ENCODE measurements at regions not wholly inside any gene's neighbourhood (a gene's known extent, or its start where the extent isn't known, plus 50 kb on each side); places are given as distances from the start of the nearest gene placed in this dataset.

DNA sequence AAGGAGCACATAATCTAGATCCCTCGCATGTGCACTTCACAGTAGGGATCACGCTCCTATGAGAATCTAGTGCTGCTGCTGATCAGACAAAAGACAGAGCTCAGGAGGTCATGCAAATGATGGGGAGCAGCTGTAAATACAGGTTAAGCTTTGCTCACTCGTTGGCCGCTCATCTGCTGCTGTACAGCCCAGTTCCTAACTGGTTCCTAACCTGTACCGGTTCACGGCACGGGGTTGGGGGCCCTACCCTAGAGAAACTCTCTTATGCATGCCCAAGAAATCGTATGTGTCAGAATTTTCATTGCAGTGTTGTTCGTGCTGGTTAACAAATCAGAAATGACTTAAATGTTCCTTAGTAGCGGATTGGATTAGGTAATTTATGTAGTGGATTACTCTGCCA, 116.1 kb downstream of the CDH26 start:
- Mint-ChIP-seq H3K4me3 (no peak overlapping the region), H3K27me3 (no peaks in the 10 kb centered on the region), H3K9me3 (no peaks in the 10 kb centered on the region), H3K36me3 (ENCODE audit: low read depth) (no peaks in the 10 kb centered on the region), H3K4me1 (ENCODE audit: low read depth) (peaks cover 6% of the 10 kb centered on the region), H3K27ac (no peak overlapping the region)
- Histone ChIP-seq H3K9me3 (ENCODE audit: control insufficient read depth in 1 of 2, insufficient read depth in 1 of 2, low read length in 2 of 2) (no peaks in the 10 kb centered on the region), H3K36me3 (ENCODE audit: insufficient read depth, low read length) (no peaks in the 10 kb centered on the region), H3K27me3 (ENCODE audit: control insufficient read depth in 1 of 2, insufficient read depth in 2 of 2, low read length in 2 of 2) (no peaks in the 10 kb centered on the region), H3K27ac (ENCODE audit: low read depth in 1 of 2, low read length in 2 of 2) (no peak overlapping the region), H3K4me1 (ENCODE audit: insufficient read depth, low read length) (no peaks in the 10 kb centered on the region), H3K4me3 (ENCODE audit: low read length) (no peak overlapping the region)
- no peak for ATAC-seq (ENCODE audit: poor library complexity)
- no peak for DNase-seq
- CTCF ChIA-PET: no interaction called here
- POLR2A ChIA-PET: no interaction called here
- TF ChIP-seq, protein P1, sequence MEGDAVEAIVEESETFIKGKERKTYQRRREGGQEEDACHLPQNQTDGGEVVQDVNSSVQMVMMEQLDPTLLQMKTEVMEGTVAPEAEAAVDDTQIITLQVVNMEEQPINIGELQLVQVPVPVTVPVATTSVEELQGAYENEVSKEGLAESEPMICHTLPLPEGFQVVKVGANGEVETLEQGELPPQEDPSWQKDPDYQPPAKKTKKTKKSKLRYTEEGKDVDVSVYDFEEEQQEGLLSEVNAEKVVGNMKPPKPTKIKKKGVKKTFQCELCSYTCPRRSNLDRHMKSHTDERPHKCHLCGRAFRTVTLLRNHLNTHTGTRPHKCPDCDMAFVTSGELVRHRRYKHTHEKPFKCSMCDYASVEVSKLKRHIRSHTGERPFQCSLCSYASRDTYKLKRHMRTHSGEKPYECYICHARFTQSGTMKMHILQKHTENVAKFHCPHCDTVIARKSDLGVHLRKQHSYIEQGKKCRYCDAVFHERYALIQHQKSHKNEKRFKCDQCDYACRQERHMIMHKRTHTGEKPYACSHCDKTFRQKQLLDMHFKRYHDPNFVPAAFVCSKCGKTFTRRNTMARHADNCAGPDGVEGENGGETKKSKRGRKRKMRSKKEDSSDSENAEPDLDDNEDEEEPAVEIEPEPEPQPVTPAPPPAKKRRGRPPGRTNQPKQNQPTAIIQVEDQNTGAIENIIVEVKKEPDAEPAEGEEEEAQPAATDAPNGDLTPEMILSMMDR (IDR thresholded peaks at IDR 0.05): no peak
- intact Hi-C loops (cut with DNase I, micrococcal nuclease): no loop called here

GRCh38 chr20:60078351-60079250, 120.4 kb downstream of the CDH26 start:
- Mint-ChIP-seq H3K27me3 (no peaks in the 10 kb centered on the region), H3K4me1 (ENCODE audit: low read depth) (peaks cover 6% of the 10 kb centered on the region), H3K27ac (no peak overlapping the region), H3K36me3 (ENCODE audit: low read depth) (no peaks in the 10 kb centered on the region), H3K9me3 (no peaks in the 10 kb centered on the region), H3K4me3 (no peak overlapping the region)
- H3K27me3 ChIP-seq (ENCODE audit: control insufficient read depth in 1 of 2, insufficient read depth in 2 of 2, low read length in 2 of 2): no peaks in the 10 kb centered on the region
- H3K9me3 ChIP-seq (ENCODE audit: control insufficient read depth in 1 of 2, insufficient read depth in 1 of 2, low read length in 2 of 2): peaks cover 0 to 3% of the 10 kb centered on the region in 2 experiments
- DNase-seq: no peak
- CTCF ChIA-PET: no interaction called here
- H3K4me1 ChIP-seq (ENCODE audit: insufficient read depth, low read length): no peaks in the 10 kb centered on the region
- no peak overlapping the region for H3K27ac ChIP-seq (ENCODE audit: low read depth in 1 of 2, low read length in 2 of 2)
- POLR2A ChIA-PET: no interaction called here
- no peak for ATAC-seq (ENCODE audit: poor library complexity)
- no peak overlapping the region for H3K4me3 ChIP-seq (ENCODE audit: low read length)
- no peaks in the 10 kb centered on the region for H3K36me3 ChIP-seq (ENCODE audit: insufficient read depth, low read length)
- TF ChIP-seq, protein P1 (IDR thresholded peaks at IDR 0.05): no peak
- intact Hi-C loops (cut with DNase I, micrococcal nuclease): no loop called here

DNA sequence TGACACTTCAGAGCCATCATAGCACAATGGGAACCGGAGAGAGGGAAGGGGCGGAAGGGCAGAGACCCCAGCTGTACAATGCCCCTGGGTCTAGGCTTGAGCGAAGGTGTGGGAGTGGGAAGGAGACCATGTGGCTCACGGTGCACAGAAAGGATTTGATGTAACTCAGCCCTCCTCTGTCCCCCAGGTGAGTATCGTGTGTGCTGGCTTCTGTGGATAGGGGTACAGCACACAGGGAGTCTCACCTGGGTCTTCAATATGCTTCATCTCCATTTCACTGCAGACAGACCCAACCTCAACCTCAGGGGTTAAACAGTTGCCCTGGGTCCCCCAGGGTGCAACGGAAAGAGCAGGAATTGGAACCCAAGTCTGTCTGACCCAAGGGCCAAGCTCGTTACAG, 122.2 kb downstream of the CDH26 start:
- ATAC-seq (ENCODE audit: poor library complexity) (no peak), DNase-seq (no peak)
- Mint-ChIP-seq H3K4me1 (ENCODE audit: low read depth) (no peaks in the 10 kb centered on the region), H3K27ac (no peak overlapping the region), H3K36me3 (ENCODE audit: low read depth) (no peaks in the 10 kb centered on the region), H3K9me3 (no peaks in the 10 kb centered on the region), H3K4me3 (no peak overlapping the region), H3K27me3 (peaks cover 1% of the 10 kb centered on the region)
- CTCF ChIA-PET: no interaction called here
- peaks cover 0 to 3% of the 10 kb centered on the region in 2 experiments for H3K9me3 ChIP-seq (ENCODE audit: control insufficient read depth in 1 of 2, insufficient read depth in 1 of 2, low read length in 2 of 2)
- intact Hi-C loops (cut with DNase I, micrococcal nuclease): no loop called here
- H3K27me3 ChIP-seq (ENCODE audit: control insufficient read depth in 1 of 2, insufficient read depth in 2 of 2, low read length in 2 of 2): peaks cover 0 to under 1% of the 10 kb centered on the region in 2 experiments
- POLR2A ChIA-PET: no interaction called here
- H3K27ac ChIP-seq (ENCODE audit: low read depth in 1 of 2, low read length in 2 of 2): no peak overlapping the region
- H3K4me3 ChIP-seq (ENCODE audit: low read length): no peak overlapping the region
- TF ChIP-seq, protein P1 (IDR thresholded peaks at IDR 0.05): no peak
- no peaks in the 10 kb centered on the region for H3K36me3 ChIP-seq (ENCODE audit: insufficient read depth, low read length)
- H3K4me1 ChIP-seq (ENCODE audit: insufficient read depth, low read length): no peaks in the 10 kb centered on the region

Data from CD4-positive, alpha-beta T cell (primary cell).